ENCODE measurements at regions not wholly inside any gene's neighbourhood (a gene's known extent, or its start where the extent isn't known, plus 50 kb on each side); places are given as distances from the start of the nearest gene placed in this dataset.

GRCh38 chr15:93291380-93291779 lies 202.4 kb upstream of the RGMA start:
- Histone ChIP-seq H3K36me3 (ENCODE audit: control insufficient read depth, insufficient read depth, low read length) (no peaks in the 10 kb centered on the region), H3K4me1 (ENCODE audit: control insufficient read depth, insufficient read depth, low read length) (peaks cover 9% of the 10 kb centered on the region), H3K9me3 (replicated peaks; ENCODE audit: control insufficient read depth, low read depth, low read length) (no peaks in the 10 kb centered on the region), H3K27me3 (ENCODE audit: control insufficient read depth, insufficient read depth, low read length) (no peaks in the 10 kb centered on the region), H3K4me3 (ENCODE audit: low read length) (no peak overlapping the region), H3K27ac (ENCODE audit: low read length) (no peak overlapping the region)
- WGBS (ENCODE audit: insufficient coverage), result 88% methylated on average over 5 of the region's 5 CpGs
- no peak for DNase-seq

DNA sequence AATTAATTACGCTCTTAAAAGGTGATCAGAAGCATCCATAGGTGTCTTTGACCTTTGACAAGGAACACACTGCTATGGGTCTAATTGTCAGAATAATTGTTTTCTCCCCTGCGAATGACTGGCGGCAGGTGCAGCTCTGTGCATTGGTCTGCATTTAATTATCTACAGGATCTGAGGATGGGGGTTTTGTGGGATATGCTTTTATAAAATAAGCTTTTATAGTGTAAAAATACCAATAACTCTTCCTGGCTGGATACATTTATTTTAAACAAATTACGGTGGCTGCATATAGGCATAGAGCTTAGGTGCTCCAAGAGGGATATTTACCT lies 201.6 kb upstream of the RGMA start:
- WGBS (ENCODE audit: insufficient coverage), result no CpG with 5 or more reads among the region's 4 CpGs
- H3K27ac ChIP-seq (ENCODE audit: low read length), result no peak overlapping the region
- no peaks in the 10 kb centered on the region for H3K27me3 ChIP-seq (ENCODE audit: control insufficient read depth, insufficient read depth, low read length)
- H3K4me3 ChIP-seq (ENCODE audit: low read length), result no peak overlapping the region
- H3K4me1 ChIP-seq (ENCODE audit: control insufficient read depth, insufficient read depth, low read length), result peaks cover 9% of the 10 kb centered on the region
- DNase-seq, result no peak
- H3K36me3 ChIP-seq (ENCODE audit: control insufficient read depth, insufficient read depth, low read length), result no peaks in the 10 kb centered on the region
- no peaks in the 10 kb centered on the region for H3K9me3 ChIP-seq (replicated peaks; ENCODE audit: control insufficient read depth, low read depth, low read length)

DNA sequence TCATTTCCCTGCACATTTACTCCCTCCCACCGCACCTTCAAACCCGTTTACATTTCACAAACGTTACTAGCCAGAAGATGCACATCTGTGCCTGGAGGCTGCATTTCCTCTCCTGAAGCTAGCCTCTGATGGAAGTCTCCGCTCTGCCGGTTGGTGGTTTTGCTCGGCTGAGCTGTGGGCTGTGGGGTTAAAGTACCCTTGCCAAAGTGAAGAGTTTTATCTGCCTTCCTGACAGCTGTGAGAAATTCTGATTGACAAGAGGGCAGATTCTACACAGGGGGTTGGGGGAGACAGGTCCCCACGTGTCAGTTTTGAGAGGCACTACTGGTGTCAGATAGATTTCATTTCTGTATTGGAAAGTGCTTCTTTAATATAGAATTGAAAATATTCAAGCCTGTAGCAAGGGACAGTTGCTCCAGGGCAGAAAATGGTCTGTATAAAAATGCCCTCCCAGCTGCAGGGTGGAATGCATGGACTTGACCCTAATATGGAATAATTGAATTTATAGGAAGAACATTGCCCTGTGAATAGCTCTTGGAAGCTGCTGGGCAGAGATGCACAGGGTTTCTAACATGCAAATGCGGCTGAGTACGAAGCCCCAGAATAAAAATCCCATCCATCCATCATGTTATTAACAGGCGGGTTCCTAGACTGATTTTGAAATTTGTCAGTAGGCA lies 201.1 kb upstream of the RGMA start:
- no peak overlapping the region for H3K27ac ChIP-seq (ENCODE audit: low read length)
- H3K4me3 ChIP-seq (ENCODE audit: low read length), result no peak overlapping the region
- no peak for DNase-seq
- no peaks in the 10 kb centered on the region for H3K9me3 ChIP-seq (replicated peaks; ENCODE audit: control insufficient read depth, low read depth, low read length)
- H3K27me3 ChIP-seq (ENCODE audit: control insufficient read depth, insufficient read depth, low read length), result no peaks in the 10 kb centered on the region
- no peaks in the 10 kb centered on the region for H3K36me3 ChIP-seq (ENCODE audit: control insufficient read depth, insufficient read depth, low read length)
- 60% methylated on average over 6 of the region's 10 CpGs for WGBS (ENCODE audit: insufficient coverage)
- peaks cover 9% of the 10 kb centered on the region for H3K4me1 ChIP-seq (ENCODE audit: control insufficient read depth, insufficient read depth, low read length)

GRCh38 chr15:93288728-93289294 lies 199.8 kb upstream of the RGMA start:
- no peak overlapping the region for H3K27ac ChIP-seq (ENCODE audit: low read length)
- H3K4me1 ChIP-seq (ENCODE audit: control insufficient read depth, insufficient read depth, low read length), result peaks cover 11% of the 10 kb centered on the region
- no peaks in the 10 kb centered on the region for H3K36me3 ChIP-seq (ENCODE audit: control insufficient read depth, insufficient read depth, low read length)
- no peak overlapping the region for H3K4me3 ChIP-seq (ENCODE audit: low read length)
- 83% methylated on average over 1 of the region's 9 CpGs for WGBS (ENCODE audit: insufficient coverage)
- no peak for DNase-seq
- no peaks in the 10 kb centered on the region for H3K27me3 ChIP-seq (ENCODE audit: control insufficient read depth, insufficient read depth, low read length)
- H3K9me3 ChIP-seq (replicated peaks; ENCODE audit: control insufficient read depth, low read depth, low read length), result no peaks in the 10 kb centered on the region

DNA sequence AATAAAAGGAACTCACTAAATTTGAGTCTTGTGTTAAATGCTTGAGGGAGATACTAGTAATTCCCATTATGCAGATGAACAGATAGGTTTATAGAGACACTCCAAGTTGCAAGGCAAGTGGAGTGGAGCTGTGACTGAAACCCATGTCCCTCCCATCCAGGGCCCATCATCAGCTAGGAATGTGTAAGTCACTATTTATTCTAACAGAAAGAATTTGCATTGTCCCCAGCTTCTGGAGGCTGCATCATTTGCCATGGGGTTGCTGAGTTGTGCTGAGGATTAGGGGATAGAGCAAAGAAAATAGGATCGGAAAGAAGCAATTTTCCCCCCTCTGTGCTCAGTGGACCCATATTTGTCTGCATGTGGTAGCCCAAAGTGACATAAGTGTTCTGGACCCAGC lies 197.4 kb upstream of the RGMA start:
- H3K9me3 ChIP-seq (replicated peaks; ENCODE audit: control insufficient read depth, low read depth, low read length), result no peaks in the 10 kb centered on the region
- no peak overlapping the region for H3K27ac ChIP-seq (ENCODE audit: low read length)
- no peaks in the 10 kb centered on the region for H3K36me3 ChIP-seq (ENCODE audit: control insufficient read depth, insufficient read depth, low read length)
- no peaks in the 10 kb centered on the region for H3K27me3 ChIP-seq (ENCODE audit: control insufficient read depth, insufficient read depth, low read length)
- no peak for DNase-seq
- WGBS (ENCODE audit: insufficient coverage), result 80% methylated on average over 1 of the region's 1 CpG
- no peak overlapping the region for H3K4me3 ChIP-seq (ENCODE audit: low read length)
- peaks cover 16% of the 10 kb centered on the region for H3K4me1 ChIP-seq (ENCODE audit: control insufficient read depth, insufficient read depth, low read length)

- H3K9me3 ChIP-seq (replicated peaks; ENCODE audit: control insufficient read depth, low read depth, low read length), result no peaks in the 10 kb centered on the region
- peak; percentile 85 for DNase-seq
- H3K4me1 ChIP-seq (ENCODE audit: control insufficient read depth, insufficient read depth, low read length), result peaks cover 21% of the 10 kb centered on the region
- no peaks in the 10 kb centered on the region for H3K27me3 ChIP-seq (ENCODE audit: control insufficient read depth, insufficient read depth, low read length)
- H3K36me3 ChIP-seq (ENCODE audit: control insufficient read depth, insufficient read depth, low read length), result no peaks in the 10 kb centered on the region
- H3K4me3 ChIP-seq (ENCODE audit: low read length), result no peak overlapping the region
- peak overlapping the region; percentile 5 for H3K27ac ChIP-seq (ENCODE audit: low read length)
- 14% methylated on average over 4 of the region's 4 CpGs for WGBS (ENCODE audit: insufficient coverage)
Observed at GRCh38 chr15:93283854-93284253, 194.8 kb upstream of the RGMA start.

GRCh38 chr15:93282808-93283207 lies 193.8 kb upstream of the RGMA start:
- no peaks in the 10 kb centered on the region for H3K27me3 ChIP-seq (ENCODE audit: control insufficient read depth, insufficient read depth, low read length)
- WGBS (ENCODE audit: insufficient coverage), result 100% methylated on average over 1 of the region's 3 CpGs
- no peaks in the 10 kb centered on the region for H3K36me3 ChIP-seq (ENCODE audit: control insufficient read depth, insufficient read depth, low read length)
- H3K27ac ChIP-seq (ENCODE audit: low read length), result no peak overlapping the region
- no peaks in the 10 kb centered on the region for H3K9me3 ChIP-seq (replicated peaks; ENCODE audit: control insufficient read depth, low read depth, low read length)
- H3K4me3 ChIP-seq (ENCODE audit: low read length), result no peak overlapping the region
- DNase-seq, result no peak
- peaks cover 22% of the 10 kb centered on the region for H3K4me1 ChIP-seq (ENCODE audit: control insufficient read depth, insufficient read depth, low read length)

GRCh38 chr15:93278783-93279182 lies 189.8 kb upstream of the RGMA start:
- H3K27me3 ChIP-seq (ENCODE audit: control insufficient read depth, insufficient read depth, low read length), result no peaks in the 10 kb centered on the region
- no peak overlapping the region for H3K4me3 ChIP-seq (ENCODE audit: low read length)
- no peak overlapping the region for H3K27ac ChIP-seq (ENCODE audit: low read length)
- H3K9me3 ChIP-seq (replicated peaks; ENCODE audit: control insufficient read depth, low read depth, low read length), result no peaks in the 10 kb centered on the region
- 80% methylated on average over 1 of the region's 3 CpGs for WGBS (ENCODE audit: insufficient coverage)
- no peak for DNase-seq
- peaks cover 27% of the 10 kb centered on the region for H3K4me1 ChIP-seq (ENCODE audit: control insufficient read depth, insufficient read depth, low read length)
- H3K36me3 ChIP-seq (ENCODE audit: control insufficient read depth, insufficient read depth, low read length), result no peaks in the 10 kb centered on the region

- Histone ChIP-seq H3K36me3 (ENCODE audit: control insufficient read depth, insufficient read depth, low read length) (no peaks in the 10 kb centered on the region), H3K4me3 (ENCODE audit: low read length) (no peak overlapping the region), H3K27me3 (ENCODE audit: control insufficient read depth, insufficient read depth, low read length) (no peaks in the 10 kb centered on the region), H3K4me1 (ENCODE audit: control insufficient read depth, insufficient read depth, low read length) (peaks cover 24% of the 10 kb centered on the region), H3K27ac (ENCODE audit: low read length) (no peak overlapping the region), H3K9me3 (replicated peaks; ENCODE audit: control insufficient read depth, low read depth, low read length) (no peaks in the 10 kb centered on the region)
- WGBS (ENCODE audit: insufficient coverage), result 72% methylated on average over 10 of the region's 10 CpGs
- DNase-seq, result peak; percentile 48
Observed at GRCh38 chr15:93278006-93278405, 189.0 kb upstream of the RGMA start.

GRCh38 chr15:93274257-93274656 lies 185.2 kb upstream of the RGMA start:
- H3K4me1 ChIP-seq (ENCODE audit: control insufficient read depth, insufficient read depth, low read length), result peaks cover 13% of the 10 kb centered on the region
- H3K4me3 ChIP-seq (ENCODE audit: low read length), result no peak overlapping the region
- no peaks in the 10 kb centered on the region for H3K9me3 ChIP-seq (replicated peaks; ENCODE audit: control insufficient read depth, low read depth, low read length)
- no peak overlapping the region for H3K27ac ChIP-seq (ENCODE audit: low read length)
- no peaks in the 10 kb centered on the region for H3K27me3 ChIP-seq (ENCODE audit: control insufficient read depth, insufficient read depth, low read length)
- peak; percentile 44 for DNase-seq
- WGBS (ENCODE audit: insufficient coverage), result 50% methylated on average over 1 of the region's 6 CpGs
- H3K36me3 ChIP-seq (ENCODE audit: control insufficient read depth, insufficient read depth, low read length), result no peaks in the 10 kb centered on the region

- Histone ChIP-seq H3K4me3 (ENCODE audit: low read length) (no peak overlapping the region), H3K9me3 (replicated peaks; ENCODE audit: control insufficient read depth, low read depth, low read length) (no peaks in the 10 kb centered on the region), H3K36me3 (ENCODE audit: control insufficient read depth, insufficient read depth, low read length) (no peaks in the 10 kb centered on the region), H3K27ac (ENCODE audit: low read length) (no peak overlapping the region), H3K4me1 (ENCODE audit: control insufficient read depth, insufficient read depth, low read length) (peaks cover 9% of the 10 kb centered on the region), H3K27me3 (ENCODE audit: control insufficient read depth, insufficient read depth, low read length) (no peaks in the 10 kb centered on the region)
- DNase-seq, result no peak
- WGBS (ENCODE audit: insufficient coverage), result 40% methylated on average over 1 of the region's 7 CpGs
Observed at GRCh38 chr15:93271871-93272270, 182.9 kb upstream of the RGMA start.

Data from muscle of leg (tissue), 3 donors.